ENCODE measurements at regions not wholly inside any gene's neighbourhood (a gene's known extent, or its start where the extent isn't known, plus 50 kb on each side); places are given as distances from the start of the nearest gene placed in this dataset.

- no peak for TF ChIP-seq CTCF (IDR thresholded peaks at IDR 0.05; ENCODE audit: unreplicated experiment)
- intact Hi-C loops (cut with micrococcal nuclease) = no loop called here
- Mint-ChIP-seq H3K9me3 (ENCODE audit: unreplicated experiment) (no peaks in the 10 kb centered on the region), H3K4me1 (ENCODE audit: insufficient read depth, unreplicated experiment) (peaks cover 11% of the 10 kb centered on the region), H3K27ac (ENCODE audit: low read depth, unreplicated experiment) (no peak overlapping the region), H3K36me3 (ENCODE audit: insufficient read depth, unreplicated experiment) (peaks cover 12% of the 10 kb centered on the region), H3K4me3 (ENCODE audit: unreplicated experiment) (no peak overlapping the region), H3K27me3 (ENCODE audit: insufficient read depth, unreplicated experiment) (no peaks in the 10 kb centered on the region)
- no TSS peak for BruUV-seq (replicated peaks)
- ChIA-PET POLR2A (no interaction called here), CTCF (no interaction called here)
- DNase-seq (ENCODE audit: unreplicated experiment) = peak; percentile 69
Observed at GRCh38 chr2:156115338-156115737, 217.2 kb downstream of the NR4A2 start.

- no TSS peak for BruUV-seq (replicated peaks)
- ChIA-PET CTCF (no interaction called here), POLR2A (no interaction called here)
- DNase-seq (ENCODE audit: unreplicated experiment) = no peak
- Mint-ChIP-seq H3K4me1 (ENCODE audit: insufficient read depth, unreplicated experiment) (peaks cover 7% of the 10 kb centered on the region), H3K27ac (ENCODE audit: low read depth, unreplicated experiment) (no peak overlapping the region), H3K9me3 (ENCODE audit: unreplicated experiment) (no peaks in the 10 kb centered on the region), H3K27me3 (ENCODE audit: insufficient read depth, unreplicated experiment) (no peaks in the 10 kb centered on the region), H3K4me3 (ENCODE audit: unreplicated experiment) (no peak overlapping the region), H3K36me3 (ENCODE audit: insufficient read depth, unreplicated experiment) (peaks cover 6% of the 10 kb centered on the region)
- no peak for TF ChIP-seq CTCF (IDR thresholded peaks at IDR 0.05; ENCODE audit: unreplicated experiment)
- intact Hi-C loops (cut with micrococcal nuclease) = loop anchor here (5.0 kb wide), 1 partner anchor 220 kb away; the partner anchor contains the start of gene NR4A2
Observed at GRCh38 chr2:156112323-156112722, 220.2 kb downstream of the NR4A2 start.

- no peak overlapping the region for H3K4me3 Mint-ChIP-seq (ENCODE audit: unreplicated experiment)
- H3K27ac Mint-ChIP-seq (ENCODE audit: low read depth, unreplicated experiment) = no peak overlapping the region
- no peak for TF ChIP-seq CTCF (IDR thresholded peaks at IDR 0.05; ENCODE audit: unreplicated experiment)
- H3K27me3 Mint-ChIP-seq (ENCODE audit: insufficient read depth, unreplicated experiment) = no peaks in the 10 kb centered on the region
- POLR2A ChIA-PET = no interaction called here
- H3K4me1 Mint-ChIP-seq (ENCODE audit: insufficient read depth, unreplicated experiment) = peaks cover 7% of the 10 kb centered on the region
- CTCF ChIA-PET = interaction anchor here (0.6 kb wide), 1 partner anchor 16 kb away, joined by 3 read pairs; no protein-coding TSS in a partner anchor
- H3K9me3 Mint-ChIP-seq (ENCODE audit: unreplicated experiment) = no peaks in the 10 kb centered on the region
- H3K36me3 Mint-ChIP-seq (ENCODE audit: insufficient read depth, unreplicated experiment) = peaks cover 6% of the 10 kb centered on the region
- peak; percentile 46 for DNase-seq (ENCODE audit: unreplicated experiment)
- intact Hi-C loops (cut with micrococcal nuclease) = loop anchor here (5.0 kb wide), 1 partner anchor 221 kb away; the partner anchor contains the start of gene NR4A2
- BruUV-seq (replicated peaks) = no TSS peak
Observed at GRCh38 chr2:156110890-156111289, 221.6 kb downstream of the NR4A2 start.

GRCh38 chr2:156099382-156099781 is 233.1 kb downstream of the NR4A2 start:
- POLR2A ChIA-PET = interaction anchor here (1.0 kb wide), 1 partner anchor 54 kb away, joined by 3 read pairs; no protein-coding TSS in a partner anchor
- Mint-ChIP-seq H3K9me3 (ENCODE audit: unreplicated experiment) (no peaks in the 10 kb centered on the region), H3K27me3 (ENCODE audit: insufficient read depth, unreplicated experiment) (no peaks in the 10 kb centered on the region), H3K36me3 (ENCODE audit: insufficient read depth, unreplicated experiment) (no peaks in the 10 kb centered on the region), H3K27ac (ENCODE audit: low read depth, unreplicated experiment) (no peak overlapping the region), H3K4me3 (ENCODE audit: unreplicated experiment) (no peak overlapping the region), H3K4me1 (ENCODE audit: insufficient read depth, unreplicated experiment) (no peaks in the 10 kb centered on the region)
- intact Hi-C loops (cut with micrococcal nuclease) = no loop called here
- no peak for TF ChIP-seq CTCF (IDR thresholded peaks at IDR 0.05; ENCODE audit: unreplicated experiment)
- no peak for DNase-seq (ENCODE audit: unreplicated experiment)
- CTCF ChIA-PET = no interaction called here
- no TSS peak for BruUV-seq (replicated peaks)

Measured in MCF 10A (cell line).